HepG2 (cell line): ENCODE measurements at regions not wholly inside any gene's neighbourhood (a gene's known extent, or its start where the extent isn't known, plus 50 kb on each side); places are given as distances from the start of the nearest gene placed in this dataset.

Experiments used
- ATAC-seq: fragments of 200-7000 bp; cut with Tn5 transposase; 3 replicates; pipeline ENCODE4 v1.9.1; 2020; ENCODE audit warnings: mild to moderate bottlenecking, moderate library complexity
- BruUV-seq: library from RNA; stranded (reverse); fragments of 400-500 nt; replicated peaks from 2 replicates; lab custom pipeline; 2021; lab: Mats Ljungman, UMichigan
- CTCF ChIA-PET: fragments of 300-600 bp; formaldehyde crosslinking; extraction: SDS; loops from one replicate; lab custom pipeline; 2021; ENCODE audit warnings: low total read pairs, inconsistent platforms, low intra/inter-chr PET ratio; lab: Yijun Ruan, JAX
- POLR2A ChIA-PET: fragments of 350-600 bp; sonication (Branson Sonifier 250); formaldehyde crosslinking; loops from one replicate; lab custom pipeline; 2020; ENCODE audit warnings: antibody characterized with exemption, inconsistent platforms; lab: Yijun Ruan, JAX
- DNase-seq: peaks from one replicate; pipeline ENCODE4 v3.0.0-alpha.2; 2015; ENCODE audit warnings: low spot score
- FAIRE-seq: peaks from 3 replicates; lab custom pipeline; 2011; peaks lifted over from hg19 to GRCh38; lab: Jason Lieb, UNC
- H2AFZ ChIP-seq: one replicate; pipeline ENCODE4 v1.6.1; 2011; ENCODE audit warnings: low read length, inconsistent platforms
- H3K27ac ChIP-seq: fragments of 300-600 bp; 3 replicates; pipeline ENCODE4 v1.8.0; 2011; ENCODE audit warnings: mixed run types, mild to moderate bottlenecking, mixed read lengths, low read length, inconsistent platforms; ENCODE audit not compliant: insufficient read depth; ENCODE audit errors: extremely low read length
- H3K27me3 ChIP-seq, 2 experiments: fragments of 200-600 bp in 1 of 2; 2 replicates in 1 of 2; 3 replicates in 1 of 2; pipeline versions ENCODE4 v1.6.0 to v1.8.0; 2011; ENCODE audit warnings: low read length in 2 of 2, mild to moderate bottlenecking in 2 of 2, moderate library complexity in 2 of 2, inconsistent platforms in 1 of 2; ENCODE audit not compliant: insufficient read depth in 2 of 2, control insufficient read depth in 1 of 2
- H3K36me3 ChIP-seq, 2 experiments: fragments of 200-600 bp in 1 of 2; replicated peaks in 1 of 2; 2 replicates in 1 of 2; 3 replicates in 1 of 2; pipeline versions ENCODE4 v1.5.1 to v1.8.0; 2011; ENCODE audit warnings: low read length in 2 of 2, inconsistent platforms in 1 of 2; ENCODE audit not compliant: insufficient read depth in 2 of 2, control insufficient read depth in 1 of 2
- H3K4me1 ChIP-seq: 2 replicates; pipeline ENCODE4 v1.5.1; 2012; ENCODE audit warnings: low read length, inconsistent platforms; ENCODE audit not compliant: insufficient read depth
- H3K4me2 ChIP-seq: 2 replicates; pipeline ENCODE4 v1.6.0; 2011; ENCODE audit warnings: low read depth, low read length, inconsistent platforms
- H3K4me3 ChIP-seq, 3 experiments: fragments of 200-600 bp in 1 of 3; sonication (generic), shearing (Covaris generic) in 1 of 3; replicated peaks in 1 of 3; 2 replicates each; pipeline ENCODE4 v1.5.1; 2011 to 2016; ENCODE audit warnings: low read length in 3 of 3, inconsistent platforms in 2 of 3, low read depth in 2 of 3, mild to moderate bottlenecking in 2 of 3, control low read depth in 1 of 3, mixed read lengths in 1 of 3; ENCODE audit not compliant: insufficient read depth in 1 of 3
- H3K79me2 ChIP-seq: one replicate; pipeline ENCODE4 v1.6.1; 2011; ENCODE audit warnings: low read length, inconsistent platforms; ENCODE audit not compliant: insufficient read depth
- H3K9ac ChIP-seq: 2 replicates; pipeline ENCODE4 v1.6.0; 2011; ENCODE audit warnings: mild to moderate bottlenecking, low read depth, low read length, inconsistent platforms; ENCODE audit not compliant: insufficient read depth
- H3K9me3 ChIP-seq: 2 replicates; pipeline ENCODE4 v1.5.1; 2012; ENCODE audit warnings: mild to moderate bottlenecking, low read length
- H4K20me1 ChIP-seq: 2 replicates; pipeline ENCODE4 v1.6.0; 2011; ENCODE audit warnings: inconsistent platforms, mild to moderate bottlenecking, low read length, moderate library complexity; ENCODE audit not compliant: insufficient read depth
- ELF1 ChIP-seq: sonication (generic); formaldehyde crosslinking; IDR thresholded peaks from 2 replicates; pipeline ENCODE4 v1.4.0; 2020; ENCODE audit warnings: missing genetic modification reagents
- TEF ChIP-seq: sonication (generic); formaldehyde crosslinking; IDR thresholded peaks from 2 replicates; pipeline ENCODE4 v1.5.0; 2020; ENCODE audit warnings: missing genetic modification reagents
- ZNF704 ChIP-seq: sonication (generic); formaldehyde crosslinking; IDR thresholded peaks from 2 replicates; pipeline ENCODE4 v1.8.1; 2023; ENCODE audit warnings: mild to moderate bottlenecking, inconsistent platforms, moderate library complexity, missing genetic modification reagents, borderline replicate concordance
- ZNF777 ChIP-seq: sonication (generic); formaldehyde crosslinking; IDR thresholded peaks from 2 replicates; pipeline ENCODE4 v1.4.0; 2020; ENCODE audit warnings: missing genetic modification reagents
- WGBS: methylation state at CpG from one replicate; pipeline ENCODE4 v1.1.6; 2017; ENCODE audit warnings: low lambda C conversion rate; 5-methylcytosine and 5-hydroxymethylcytosine counted together
- in situ Hi-C: cut with HindIII; loops from 2 replicates; pipeline ENCODE4 v1.10.0; 2017; ENCODE audit warnings: low pct_unique_long_range_greater_than_20kb; ENCODE audit not compliant: extremely low pct_ligation_motif_present
- intact Hi-C: fragments of 100-400 bp; cut with micrococcal nuclease; formaldehyde crosslinking; loops from one replicate; pipeline ENCODE4 v1.10.0; 2022; ENCODE audit not compliant: unreplicated experiment
- TF ChIP-seq, protein P1 (sequence below): sonication (generic); formaldehyde crosslinking; IDR thresholded peaks from 2 replicates; pipeline ENCODE4 v1.8.0; 2022; ENCODE audit warnings: missing genetic modification reagents, mild to moderate bottlenecking, moderate library complexity, borderline replicate concordance
- TF ChIP-seq, protein P2 (sequence below), 2 experiments: fragments of 450-650 bp in 1 of 2; sonication (generic) in 1 of 2; formaldehyde crosslinking in 1 of 2; IDR thresholded peaks; 2 replicates each; pipeline versions ENCODE4 v1.6.1 to v1.8.0; 2016 to 2022; ENCODE audit warnings: antibody characterized with exemption in 1 of 2, mild to moderate bottlenecking in 1 of 2, missing genetic modification reagents in 1 of 2
- TF ChIP-seq, protein P3 (sequence below): IDR thresholded peaks from 2 replicates; pipeline ENCODE4 v1.6.1; 2018; ENCODE audit warnings: missing genetic modification reagents, mild to moderate bottlenecking, missing compliant biosample characterization

- Histone ChIP-seq H3K9me3 (no peaks in the 10 kb centered on the region), H3K4me3 (no peak overlapping the region), H3K4me1 (no peaks in the 10 kb centered on the region), H3K9ac (no peak overlapping the region), H3K27me3 (no peaks in the 10 kb centered on the region), H3K27ac (no peak overlapping the region), H4K20me1 (no peaks in the 10 kb centered on the region), H3K79me2 (no peaks in the 10 kb centered on the region), H3K4me2 (no peak overlapping the region), H2AFZ (no peak overlapping the region), H3K36me3 (no peaks in the 10 kb centered on the region)
- DNase-seq: no peak
- ATAC-seq: no peak
- 7% methylated on average over 6 of the region's 6 CpGs for WGBS
- in situ Hi-C loops: no loop called here
- no TSS peak for BruUV-seq
- ChIA-PET POLR2A (no interaction called here), CTCF (no interaction called here)
- intact Hi-C loops: no loop called here
- FAIRE-seq: no peak
- TF ChIP-seq TEF (CRISPR knock-in tag) (no peak), ELF1 (CRISPR knock-in tag) (no peak), ZNF777 (CRISPR knock-in tag) (no peak), ZNF704 (no peak)
- TF ChIP-seq, protein P1, sequence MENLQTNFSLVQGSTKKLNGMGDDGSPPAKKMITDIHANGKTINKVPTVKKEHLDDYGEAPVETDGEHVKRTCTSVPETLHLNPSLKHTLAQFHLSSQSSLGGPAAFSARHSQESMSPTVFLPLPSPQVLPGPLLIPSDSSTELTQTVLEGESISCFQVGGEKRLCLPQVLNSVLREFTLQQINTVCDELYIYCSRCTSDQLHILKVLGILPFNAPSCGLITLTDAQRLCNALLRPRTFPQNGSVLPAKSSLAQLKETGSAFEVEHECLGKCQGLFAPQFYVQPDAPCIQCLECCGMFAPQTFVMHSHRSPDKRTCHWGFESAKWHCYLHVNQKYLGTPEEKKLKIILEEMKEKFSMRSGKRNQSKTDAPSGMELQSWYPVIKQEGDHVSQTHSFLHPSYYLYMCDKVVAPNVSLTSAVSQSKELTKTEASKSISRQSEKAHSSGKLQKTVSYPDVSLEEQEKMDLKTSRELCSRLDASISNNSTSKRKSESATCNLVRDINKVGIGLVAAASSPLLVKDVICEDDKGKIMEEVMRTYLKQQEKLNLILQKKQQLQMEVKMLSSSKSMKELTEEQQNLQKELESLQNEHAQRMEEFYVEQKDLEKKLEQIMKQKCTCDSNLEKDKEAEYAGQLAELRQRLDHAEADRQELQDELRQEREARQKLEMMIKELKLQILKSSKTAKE (CRISPR knock-in tag): no peak
- TF ChIP-seq, protein P2, sequence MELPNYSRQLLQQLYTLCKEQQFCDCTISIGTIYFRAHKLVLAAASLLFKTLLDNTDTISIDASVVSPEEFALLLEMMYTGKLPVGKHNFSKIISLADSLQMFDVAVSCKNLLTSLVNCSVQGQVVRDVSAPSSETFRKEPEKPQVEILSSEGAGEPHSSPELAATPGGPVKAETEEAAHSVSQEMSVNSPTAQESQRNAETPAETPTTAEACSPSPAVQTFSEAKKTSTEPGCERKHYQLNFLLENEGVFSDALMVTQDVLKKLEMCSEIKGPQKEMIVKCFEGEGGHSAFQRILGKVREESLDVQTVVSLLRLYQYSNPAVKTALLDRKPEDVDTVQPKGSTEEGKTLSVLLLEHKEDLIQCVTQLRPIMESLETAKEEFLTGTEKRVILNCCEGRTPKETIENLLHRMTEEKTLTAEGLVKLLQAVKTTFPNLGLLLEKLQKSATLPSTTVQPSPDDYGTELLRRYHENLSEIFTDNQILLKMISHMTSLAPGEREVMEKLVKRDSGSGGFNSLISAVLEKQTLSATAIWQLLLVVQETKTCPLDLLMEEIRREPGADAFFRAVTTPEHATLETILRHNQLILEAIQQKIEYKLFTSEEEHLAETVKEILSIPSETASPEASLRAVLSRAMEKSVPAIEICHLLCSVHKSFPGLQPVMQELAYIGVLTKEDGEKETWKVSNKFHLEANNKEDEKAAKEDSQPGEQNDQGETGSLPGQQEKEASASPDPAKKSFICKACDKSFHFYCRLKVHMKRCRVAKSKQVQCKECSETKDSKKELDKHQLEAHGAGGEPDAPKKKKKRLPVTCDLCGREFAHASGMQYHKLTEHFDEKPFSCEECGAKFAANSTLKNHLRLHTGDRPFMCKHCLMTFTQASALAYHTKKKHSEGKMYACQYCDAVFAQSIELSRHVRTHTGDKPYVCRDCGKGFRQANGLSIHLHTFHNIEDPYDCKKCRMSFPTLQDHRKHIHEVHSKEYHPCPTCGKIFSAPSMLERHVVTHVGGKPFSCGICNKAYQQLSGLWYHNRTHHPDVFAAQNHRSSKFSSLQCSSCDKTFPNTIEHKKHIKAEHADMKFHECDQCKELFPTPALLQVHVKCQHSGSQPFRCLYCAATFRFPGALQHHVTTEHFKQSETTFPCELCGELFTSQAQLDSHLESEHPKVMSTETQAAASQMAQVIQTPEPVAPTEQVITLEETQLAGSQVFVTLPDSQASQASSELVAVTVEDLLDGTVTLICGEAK (IDR thresholded peaks at IDR 0.05): no peak
- TF ChIP-seq, protein P2 (CRISPR knock-in tag; IDR thresholded peaks at IDR 0.05): no peak
- TF ChIP-seq, protein P3, sequence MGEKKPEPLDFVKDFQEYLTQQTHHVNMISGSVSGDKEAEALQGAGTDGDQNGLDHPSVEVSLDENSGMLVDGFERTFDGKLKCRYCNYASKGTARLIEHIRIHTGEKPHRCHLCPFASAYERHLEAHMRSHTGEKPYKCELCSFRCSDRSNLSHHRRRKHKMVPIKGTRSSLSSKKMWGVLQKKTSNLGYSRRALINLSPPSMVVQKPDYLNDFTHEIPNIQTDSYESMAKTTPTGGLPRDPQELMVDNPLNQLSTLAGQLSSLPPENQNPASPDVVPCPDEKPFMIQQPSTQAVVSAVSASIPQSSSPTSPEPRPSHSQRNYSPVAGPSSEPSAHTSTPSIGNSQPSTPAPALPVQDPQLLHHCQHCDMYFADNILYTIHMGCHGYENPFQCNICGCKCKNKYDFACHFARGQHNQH (CRISPR knock-in tag): no peak
Observed at GRCh38 chr3:187454085-187454815, 86.1 kb downstream of the RTP4 start.
